ENCODE measurements at regions not wholly inside any gene's neighbourhood (a gene's known extent, or its start where the extent isn't known, plus 50 kb on each side); places are given as distances from the start of the nearest gene placed in this dataset.

DNA sequence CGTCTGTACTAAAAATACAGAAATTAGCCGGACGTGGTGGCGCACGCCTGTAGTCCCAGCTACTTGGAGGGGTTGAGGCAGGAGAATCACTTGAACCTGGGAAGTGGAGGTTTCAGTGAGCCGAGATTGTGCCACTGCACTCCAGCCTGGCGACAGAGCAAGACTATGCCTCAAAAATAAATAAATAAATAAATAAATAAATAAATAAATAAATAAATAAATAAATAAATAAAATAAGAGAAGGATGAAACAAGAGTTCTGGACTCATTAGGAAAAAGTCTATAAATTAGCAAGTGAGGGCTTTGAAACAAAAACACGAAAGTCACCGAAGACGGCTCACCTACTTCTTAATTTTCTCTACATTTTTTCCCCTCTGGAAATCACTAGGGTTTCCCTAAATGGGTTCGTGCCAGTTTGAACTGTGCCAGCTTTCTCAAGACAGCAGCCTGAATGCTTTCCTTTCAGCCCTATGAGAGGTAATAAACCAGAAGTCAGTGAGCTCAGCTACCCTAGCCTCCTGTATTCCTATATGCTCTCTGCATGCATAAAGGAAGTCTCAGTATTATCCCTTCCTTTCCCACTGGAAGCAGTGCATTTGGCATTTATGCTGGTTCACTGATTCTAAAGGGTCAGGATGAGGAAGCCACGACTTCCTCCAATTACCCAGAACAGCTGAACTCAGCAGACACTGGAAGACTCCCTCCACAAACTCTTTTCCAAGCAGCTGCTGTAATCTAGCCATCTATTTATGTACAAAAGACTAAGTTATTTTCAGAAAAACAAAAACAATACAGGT, 266.9 kb downstream of the ZBBX start:
- no peak overlapping the region for H3K27ac ChIP-seq (ENCODE audit: low read depth, low read length, poor library complexity, severe bottlenecking)
- BruUV-seq (replicated peaks) = no TSS peak
- CTCF ChIA-PET = interaction anchor here (0.6 kb wide), 1 partner anchor 1429 kb away, joined by 3 read pairs; no protein-coding TSS in a partner anchor

GRCh38 chr3:167110901-167111300, 269.2 kb downstream of the ZBBX start:
- Histone ChIP-seq H3K36me3 (ENCODE audit: insufficient read depth, low read length, poor library complexity, severe bottlenecking) (no peaks in the 10 kb centered on the region), H3K27ac (ENCODE audit: low read depth, low read length, poor library complexity, severe bottlenecking) (no peak overlapping the region), H3K27me3 (replicated peaks; ENCODE audit: insufficient read depth, low read depth, low read length, poor library complexity) (no peaks in the 10 kb centered on the region), H3K9me3 (ENCODE audit: low read depth, low read length, poor library complexity, severe bottlenecking) (no peaks in the 10 kb centered on the region), H3K4me3 (ENCODE audit: low read depth, low read length, poor library complexity, severe bottlenecking) (no peak overlapping the region), H3K4me1 (ENCODE audit: insufficient read depth, low read length, poor library complexity, severe bottlenecking) (no peaks in the 10 kb centered on the region)
- DNase-seq (ENCODE audit: low spot score) = no peak
- no peak for TF ChIP-seq EZH2 (IDR thresholded peaks at IDR 0.05; ENCODE audit: borderline replicate concordance, low read depth, low read length, poor library complexity, severe bottlenecking)
- TF ChIP-seq, protein P1, sequence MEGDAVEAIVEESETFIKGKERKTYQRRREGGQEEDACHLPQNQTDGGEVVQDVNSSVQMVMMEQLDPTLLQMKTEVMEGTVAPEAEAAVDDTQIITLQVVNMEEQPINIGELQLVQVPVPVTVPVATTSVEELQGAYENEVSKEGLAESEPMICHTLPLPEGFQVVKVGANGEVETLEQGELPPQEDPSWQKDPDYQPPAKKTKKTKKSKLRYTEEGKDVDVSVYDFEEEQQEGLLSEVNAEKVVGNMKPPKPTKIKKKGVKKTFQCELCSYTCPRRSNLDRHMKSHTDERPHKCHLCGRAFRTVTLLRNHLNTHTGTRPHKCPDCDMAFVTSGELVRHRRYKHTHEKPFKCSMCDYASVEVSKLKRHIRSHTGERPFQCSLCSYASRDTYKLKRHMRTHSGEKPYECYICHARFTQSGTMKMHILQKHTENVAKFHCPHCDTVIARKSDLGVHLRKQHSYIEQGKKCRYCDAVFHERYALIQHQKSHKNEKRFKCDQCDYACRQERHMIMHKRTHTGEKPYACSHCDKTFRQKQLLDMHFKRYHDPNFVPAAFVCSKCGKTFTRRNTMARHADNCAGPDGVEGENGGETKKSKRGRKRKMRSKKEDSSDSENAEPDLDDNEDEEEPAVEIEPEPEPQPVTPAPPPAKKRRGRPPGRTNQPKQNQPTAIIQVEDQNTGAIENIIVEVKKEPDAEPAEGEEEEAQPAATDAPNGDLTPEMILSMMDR (conservative IDR thresholded peaks at IDR 0.05; ENCODE audit: low read depth, low read length) = no peak
- ChIA-PET POLR2A (ENCODE audit: low non-redundant PET) (no interaction called here), CTCF (no interaction called here)
- intact Hi-C loops (cut with micrococcal nuclease; ENCODE audit: unreplicated experiment) = no loop called here
- BruUV-seq (replicated peaks) = no TSS peak

More for the DNA sequence above, 266.9 kb downstream of the ZBBX start:
- no peak for DNase-seq (ENCODE audit: low spot score)
- intact Hi-C loops (cut with micrococcal nuclease; ENCODE audit: unreplicated experiment) = no loop called here
- no peak overlapping the region for H3K4me3 ChIP-seq (ENCODE audit: low read depth, low read length, poor library complexity, severe bottlenecking)
- no peaks in the 10 kb centered on the region for H3K36me3 ChIP-seq (ENCODE audit: insufficient read depth, low read length, poor library complexity, severe bottlenecking)
- no peaks in the 10 kb centered on the region for H3K27me3 ChIP-seq (replicated peaks; ENCODE audit: insufficient read depth, low read depth, low read length, poor library complexity)
- no peak for TF ChIP-seq EZH2 (IDR thresholded peaks at IDR 0.05; ENCODE audit: borderline replicate concordance, low read depth, low read length, poor library complexity, severe bottlenecking)
- TF ChIP-seq, protein P1 (conservative IDR thresholded peaks at IDR 0.05; ENCODE audit: low read depth, low read length) = no peak
- no peaks in the 10 kb centered on the region for H3K4me1 ChIP-seq (ENCODE audit: insufficient read depth, low read length, poor library complexity, severe bottlenecking)
- no peaks in the 10 kb centered on the region for H3K9me3 ChIP-seq (ENCODE audit: low read depth, low read length, poor library complexity, severe bottlenecking)
- POLR2A ChIA-PET (ENCODE audit: low non-redundant PET) = no interaction called here

- BruUV-seq (replicated peaks) = no TSS peak
- no peak overlapping the region for H3K27ac ChIP-seq (ENCODE audit: low read depth, low read length, poor library complexity, severe bottlenecking)
- CTCF ChIA-PET = no interaction called here
- POLR2A ChIA-PET (ENCODE audit: low non-redundant PET) = no interaction called here
- H3K4me1 ChIP-seq (ENCODE audit: insufficient read depth, low read length, poor library complexity, severe bottlenecking) = no peaks in the 10 kb centered on the region
- DNase-seq (ENCODE audit: low spot score) = no peak
- no peaks in the 10 kb centered on the region for H3K36me3 ChIP-seq (ENCODE audit: insufficient read depth, low read length, poor library complexity, severe bottlenecking)
- TF ChIP-seq, protein P1 (conservative IDR thresholded peaks at IDR 0.05; ENCODE audit: low read depth, low read length) = no peak
- TF ChIP-seq EZH2 (IDR thresholded peaks at IDR 0.05; ENCODE audit: borderline replicate concordance, low read depth, low read length, poor library complexity, severe bottlenecking) = no peak
- no peaks in the 10 kb centered on the region for H3K27me3 ChIP-seq (replicated peaks; ENCODE audit: insufficient read depth, low read depth, low read length, poor library complexity)
- intact Hi-C loops (cut with micrococcal nuclease; ENCODE audit: unreplicated experiment) = no loop called here
- no peak overlapping the region for H3K4me3 ChIP-seq (ENCODE audit: low read depth, low read length, poor library complexity, severe bottlenecking)
- H3K9me3 ChIP-seq (ENCODE audit: low read depth, low read length, poor library complexity, severe bottlenecking) = no peaks in the 10 kb centered on the region
Measured at GRCh38 chr3:167109746-167110145, 270.4 kb downstream of the ZBBX start.

Data from A673 (cell line).